ENCODE measurements at regions not wholly inside any gene's neighbourhood (a gene's known extent, or its start where the extent isn't known, plus 50 kb on each side); places are given as distances from the start of the nearest gene placed in this dataset.
A peak's percentile ranks its signal among the peaks of the same experiment; 100 is the strongest.

GRCh38 chr2:102078773-102079172, 63.8 kb upstream of the IL1R1 start:
- no peak for DNase-seq (ENCODE audit: low read depth in 4 of 4, low spot score in 1 of 4)

- DNase-seq (ENCODE audit: low read depth in 4 of 4, low spot score in 1 of 4) = no peak
Observed at GRCh38 chr2:102080451-102081242, 61.9 kb upstream of the IL1R1 start.

GRCh38 chr2:102081243-102081522, 61.4 kb upstream of the IL1R1 start:
- no peak for DNase-seq (ENCODE audit: low read depth in 4 of 4, low spot score in 1 of 4)

- DNase-seq (ENCODE audit: low read depth in 4 of 4, low spot score in 1 of 4) = no peak
Observed at GRCh38 chr2:102081606-102082005, 60.9 kb upstream of the IL1R1 start.

GRCh38 chr2:102082571-102083392, 59.8 kb upstream of the IL1R1 start:
- peak in 2 of 4 experiments; percentile 41 to 42 for DNase-seq (ENCODE audit: low read depth in 4 of 4, low spot score in 1 of 4)

- no peak for DNase-seq (ENCODE audit: low read depth in 4 of 4, low spot score in 1 of 4)
Observed at GRCh38 chr2:102083393-102083703, 59.2 kb upstream of the IL1R1 start.

- no peak for DNase-seq (ENCODE audit: low read depth in 4 of 4, low spot score in 1 of 4)
Observed at GRCh38 chr2:102084651-102085050, 57.9 kb upstream of the IL1R1 start.

- no peak for DNase-seq (ENCODE audit: low read depth in 4 of 4, low spot score in 1 of 4)
Observed at GRCh38 chr2:102085238-102085637, 57.3 kb upstream of the IL1R1 start.

- DNase-seq (ENCODE audit: low read depth in 4 of 4, low spot score in 1 of 4) = no peak
Observed at GRCh38 chr2:102086150-102086872, 56.2 kb upstream of the IL1R1 start.

- no peak for DNase-seq (ENCODE audit: low read depth in 4 of 4, low spot score in 1 of 4)
Observed at GRCh38 chr2:102091121-102091520, 51.4 kb upstream of the IL1R1 start.

- no peak for DNase-seq (ENCODE audit: low read depth in 4 of 4, low spot score in 1 of 4)
Observed at GRCh38 chr2:102091908-102092307, 50.6 kb upstream of the IL1R1 start.

GRCh38 chr2:102092535-102092934, 50.0 kb upstream of the IL1R1 start:
- no peak for DNase-seq (ENCODE audit: low read depth in 4 of 4, low spot score in 1 of 4)

All from stimulated activated CD4-positive, alpha-beta T cell treated with anti-CD3 and anti-CD28 coated beads, Interleukin-1b, Interleukin-23, amount 100 ng/mL, for 24 hours (primary cell).